22Rv1 (cell line): ENCODE measurements at regions not wholly inside any gene's neighbourhood (a gene's known extent, or its start where the extent isn't known, plus 50 kb on each side); places are given as distances from the start of the nearest gene placed in this dataset.

ENCODE experiments used
- H3K27ac ChIP-seq: fragments of 450-650 bp; 2 replicates; pipeline ENCODE4 v1.5.1; 2017
- ZFX ChIP-seq: fragments of 450-650 bp; IDR thresholded peaks from 2 replicates; pipeline ENCODE4 v1.6.1; 2017; ENCODE audit warnings: antibody characterized with exemption, borderline replicate concordance
- TF ChIP-seq, protein P1 (sequence below): fragments of 450-650 bp; IDR thresholded peaks from 2 replicates; pipeline ENCODE4 v1.5.1; 2017; ENCODE audit warnings: mild to moderate bottlenecking

GRCh38 chr15:85974742-85975141 is 104.9 kb upstream of the AGBL1 start:
- TF ChIP-seq, protein P1, sequence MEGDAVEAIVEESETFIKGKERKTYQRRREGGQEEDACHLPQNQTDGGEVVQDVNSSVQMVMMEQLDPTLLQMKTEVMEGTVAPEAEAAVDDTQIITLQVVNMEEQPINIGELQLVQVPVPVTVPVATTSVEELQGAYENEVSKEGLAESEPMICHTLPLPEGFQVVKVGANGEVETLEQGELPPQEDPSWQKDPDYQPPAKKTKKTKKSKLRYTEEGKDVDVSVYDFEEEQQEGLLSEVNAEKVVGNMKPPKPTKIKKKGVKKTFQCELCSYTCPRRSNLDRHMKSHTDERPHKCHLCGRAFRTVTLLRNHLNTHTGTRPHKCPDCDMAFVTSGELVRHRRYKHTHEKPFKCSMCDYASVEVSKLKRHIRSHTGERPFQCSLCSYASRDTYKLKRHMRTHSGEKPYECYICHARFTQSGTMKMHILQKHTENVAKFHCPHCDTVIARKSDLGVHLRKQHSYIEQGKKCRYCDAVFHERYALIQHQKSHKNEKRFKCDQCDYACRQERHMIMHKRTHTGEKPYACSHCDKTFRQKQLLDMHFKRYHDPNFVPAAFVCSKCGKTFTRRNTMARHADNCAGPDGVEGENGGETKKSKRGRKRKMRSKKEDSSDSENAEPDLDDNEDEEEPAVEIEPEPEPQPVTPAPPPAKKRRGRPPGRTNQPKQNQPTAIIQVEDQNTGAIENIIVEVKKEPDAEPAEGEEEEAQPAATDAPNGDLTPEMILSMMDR, result no peak
- TF ChIP-seq ZFX, result no peak
- H3K27ac ChIP-seq, result no peak overlapping the region

DNA sequence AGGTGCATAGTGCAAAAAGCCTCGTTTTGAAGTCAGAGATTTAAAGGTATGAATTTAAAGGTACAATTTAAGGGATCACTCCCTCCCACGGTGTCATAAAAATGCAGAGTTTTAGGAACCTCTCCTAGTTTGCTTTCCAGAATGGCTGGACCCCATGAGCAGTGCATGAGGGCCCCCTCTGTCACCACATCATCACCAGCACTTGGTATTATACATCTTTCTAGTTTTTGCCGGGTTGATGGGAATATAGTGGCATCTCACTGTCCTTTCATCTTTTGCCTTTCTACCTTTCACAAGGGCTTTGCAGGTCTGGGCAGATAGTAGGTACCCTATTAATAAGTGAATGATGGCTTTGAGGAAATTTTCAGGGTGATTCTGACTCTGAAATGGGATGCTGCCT is 103.6 kb upstream of the AGBL1 start:
- no peak overlapping the region for H3K27ac ChIP-seq
- TF ChIP-seq, protein P1, result no peak
- no peak for TF ChIP-seq ZFX

GRCh38 chr15:85976986-85977385 is 102.7 kb upstream of the AGBL1 start:
- TF ChIP-seq, protein P1, result no peak
- TF ChIP-seq ZFX, result no peak
- no peak overlapping the region for H3K27ac ChIP-seq

GRCh38 chr15:85977586-85977985 is 102.1 kb upstream of the AGBL1 start:
- TF ChIP-seq, protein P1, result no peak
- no peak overlapping the region for H3K27ac ChIP-seq

- no peak overlapping the region for H3K27ac ChIP-seq
- TF ChIP-seq, protein P1, result no peak
- no peak for TF ChIP-seq ZFX
Observed at GRCh38 chr15:85979929-85980328, 99.7 kb upstream of the AGBL1 start.

GRCh38 chr15:85980946-85981345 is 98.7 kb upstream of the AGBL1 start:
- H3K27ac ChIP-seq, result no peak overlapping the region
- TF ChIP-seq ZFX, result no peak
- TF ChIP-seq, protein P1, result no peak

DNA sequence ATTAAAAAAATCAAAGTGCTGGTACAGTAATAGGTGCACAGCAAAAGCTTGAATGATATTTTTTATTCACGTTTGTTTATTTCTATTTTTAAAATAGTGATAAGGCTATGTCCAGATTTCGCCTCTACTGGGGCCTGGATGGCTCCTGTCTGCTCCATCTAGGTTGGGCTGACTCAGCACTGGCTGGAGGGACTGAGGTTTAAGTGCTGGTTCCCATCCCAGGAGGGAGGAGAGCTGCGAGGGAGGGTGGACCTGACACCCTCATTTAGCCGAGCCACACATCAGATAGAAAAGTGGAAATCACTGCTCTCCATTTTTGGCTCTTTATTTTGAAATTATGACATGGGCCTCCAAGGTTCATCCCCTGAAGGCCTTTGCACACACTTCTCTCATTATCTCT is 95.4 kb upstream of the AGBL1 start:
- no peak overlapping the region for H3K27ac ChIP-seq
- TF ChIP-seq, protein P1, result no peak
- TF ChIP-seq ZFX, result no peak
